ENCODE measurements at regions not wholly inside any gene's neighbourhood (a gene's known extent, or its start where the extent isn't known, plus 50 kb on each side); places are given as distances from the start of the nearest gene placed in this dataset.

DNA sequence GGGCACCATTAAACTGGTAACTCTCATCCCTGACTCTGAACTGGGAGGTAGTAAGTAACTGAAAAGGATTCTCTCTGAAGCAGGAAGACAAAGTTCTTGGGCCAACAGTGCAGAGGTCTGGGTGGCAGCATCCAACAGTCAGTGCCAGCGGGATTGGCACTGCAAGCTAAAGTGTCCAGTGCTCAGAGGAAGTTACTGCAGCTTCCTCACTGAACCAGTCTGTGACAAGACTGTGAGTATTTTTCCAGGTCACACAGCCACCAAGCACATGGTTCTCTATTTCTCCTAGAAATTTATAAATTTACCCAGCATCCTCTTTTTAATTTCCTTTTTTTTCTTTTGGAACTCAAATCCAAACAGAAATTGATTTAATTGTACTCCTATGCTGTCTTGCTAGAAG, 81.6 kb upstream of the FAR2 start:
- no peak for DNase-seq

DNA sequence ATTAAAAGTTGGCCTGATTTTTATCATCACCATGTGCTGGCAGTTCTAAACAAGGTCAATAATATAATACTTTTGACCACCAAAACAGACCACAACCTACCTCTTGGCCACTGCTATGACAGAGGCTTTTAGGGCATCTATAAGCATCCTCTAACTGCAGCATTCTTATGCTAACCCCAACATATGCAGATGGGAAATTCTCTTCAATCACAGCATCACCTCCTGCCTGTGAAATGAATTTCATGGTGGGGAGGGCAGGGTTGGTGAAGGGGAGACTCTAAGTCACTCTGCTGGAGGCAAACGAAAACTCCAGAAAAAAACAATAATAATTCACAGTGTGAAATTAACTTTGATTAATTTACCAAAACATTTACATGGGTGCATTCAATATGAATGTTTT, 78.8 kb upstream of the FAR2 start:
- no peak for DNase-seq

DNA sequence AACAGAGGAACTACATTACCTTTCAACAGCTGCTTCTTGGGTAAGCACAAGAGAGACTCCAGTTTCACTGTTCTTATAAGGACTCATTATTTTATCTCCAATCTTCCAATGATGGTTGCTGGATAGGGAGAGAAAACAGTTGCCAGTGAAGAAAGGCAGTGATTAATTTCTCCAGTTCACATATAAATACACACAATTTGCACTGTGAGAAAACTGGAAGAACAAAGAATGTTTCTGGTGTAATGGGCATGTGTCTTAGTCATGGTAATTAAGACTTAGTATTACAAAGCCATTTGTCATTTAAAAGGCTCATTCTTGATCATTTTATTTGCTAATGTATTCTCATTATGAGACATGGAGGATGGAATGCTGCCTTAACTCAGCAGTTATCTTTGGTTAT, 78.0 kb upstream of the FAR2 start:
- DNase-seq, result no peak

DNA sequence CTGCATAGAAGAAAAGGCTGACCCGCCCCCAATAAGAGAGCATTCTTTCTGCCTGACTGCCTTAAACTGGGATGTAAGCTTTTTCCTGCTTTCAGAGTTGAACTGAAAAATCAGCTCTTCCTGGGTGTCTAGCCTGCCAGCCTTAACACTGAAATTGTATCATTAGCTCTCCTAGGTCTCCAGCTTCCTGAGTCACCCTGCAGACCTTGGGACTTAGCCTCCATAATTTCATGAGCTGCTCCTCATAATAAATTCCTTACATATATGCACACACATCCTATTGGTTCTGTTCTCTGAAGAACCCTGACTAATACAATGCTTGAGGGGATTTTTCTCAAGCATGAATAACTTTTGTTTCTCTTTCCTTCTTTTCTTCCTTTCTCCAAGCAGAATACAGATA, 76.4 kb upstream of the FAR2 start:
- no peak for DNase-seq

DNA sequence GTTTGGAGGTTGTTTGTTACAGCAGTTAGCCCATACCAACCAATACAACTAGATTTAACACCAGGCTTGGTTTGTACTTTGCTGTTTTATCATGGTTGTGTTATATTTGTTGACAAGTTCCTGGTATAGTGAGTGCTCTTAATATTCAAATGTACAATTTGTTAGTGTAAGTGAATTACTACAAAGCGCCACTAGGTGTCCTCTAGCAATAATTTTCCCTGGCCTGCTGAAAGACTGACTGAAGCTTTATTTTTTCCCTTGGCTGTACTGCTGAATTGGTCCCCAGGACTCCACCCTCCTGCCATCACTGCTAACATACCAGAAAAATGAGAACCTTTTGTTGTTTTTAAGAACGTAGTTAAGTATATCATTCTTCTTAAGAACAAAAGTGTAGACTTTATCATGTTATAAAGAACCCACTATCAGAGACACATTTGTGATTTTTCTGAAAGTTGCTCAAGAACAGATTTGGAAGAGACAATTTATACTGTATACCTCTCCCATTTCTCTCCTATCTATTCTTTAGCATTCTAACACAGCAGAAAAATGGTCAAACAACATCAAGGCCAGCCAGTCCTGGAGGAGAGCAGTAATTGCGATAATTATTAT, 75.3 kb upstream of the FAR2 start:
- no peak for DNase-seq

DNA sequence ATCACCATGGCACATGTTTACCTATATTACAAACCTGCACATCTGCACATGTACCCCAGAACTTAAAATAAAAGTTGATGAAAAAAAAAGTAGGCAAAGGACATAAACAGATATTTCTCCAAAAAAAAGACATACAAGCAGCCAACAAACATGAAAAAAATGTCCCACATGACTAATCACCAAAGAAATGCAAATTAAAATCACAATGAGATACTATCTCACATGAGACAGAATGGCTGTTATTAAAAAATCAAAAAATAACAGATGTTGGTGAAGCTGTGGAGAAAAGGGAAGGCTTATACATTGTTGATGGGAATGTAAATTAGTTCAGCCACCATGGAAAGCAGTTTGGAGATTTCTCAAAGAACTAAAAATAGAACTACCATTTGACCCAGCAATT, 68.0 kb upstream of the FAR2 start:
- no peak for DNase-seq

DNA sequence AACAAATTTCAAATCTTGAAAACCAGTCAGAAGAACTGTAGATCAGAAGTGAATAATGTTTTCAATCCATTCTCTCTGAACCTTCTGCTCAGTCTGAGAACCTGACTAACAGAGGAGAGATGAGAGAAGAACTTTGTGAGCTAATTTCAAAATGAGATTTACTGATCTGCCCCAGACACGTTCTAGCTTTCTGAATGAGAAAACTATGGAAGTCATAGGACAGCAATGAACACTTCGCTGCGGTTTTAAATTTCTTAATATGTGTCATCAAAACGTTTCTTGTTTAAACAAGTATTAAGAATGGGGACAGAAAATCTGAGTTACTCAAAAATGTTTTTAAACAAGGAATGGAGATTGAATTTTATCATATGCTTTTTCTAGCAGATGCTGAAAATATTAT, 66.6 kb upstream of the FAR2 start:
- DNase-seq, result no peak

DNA sequence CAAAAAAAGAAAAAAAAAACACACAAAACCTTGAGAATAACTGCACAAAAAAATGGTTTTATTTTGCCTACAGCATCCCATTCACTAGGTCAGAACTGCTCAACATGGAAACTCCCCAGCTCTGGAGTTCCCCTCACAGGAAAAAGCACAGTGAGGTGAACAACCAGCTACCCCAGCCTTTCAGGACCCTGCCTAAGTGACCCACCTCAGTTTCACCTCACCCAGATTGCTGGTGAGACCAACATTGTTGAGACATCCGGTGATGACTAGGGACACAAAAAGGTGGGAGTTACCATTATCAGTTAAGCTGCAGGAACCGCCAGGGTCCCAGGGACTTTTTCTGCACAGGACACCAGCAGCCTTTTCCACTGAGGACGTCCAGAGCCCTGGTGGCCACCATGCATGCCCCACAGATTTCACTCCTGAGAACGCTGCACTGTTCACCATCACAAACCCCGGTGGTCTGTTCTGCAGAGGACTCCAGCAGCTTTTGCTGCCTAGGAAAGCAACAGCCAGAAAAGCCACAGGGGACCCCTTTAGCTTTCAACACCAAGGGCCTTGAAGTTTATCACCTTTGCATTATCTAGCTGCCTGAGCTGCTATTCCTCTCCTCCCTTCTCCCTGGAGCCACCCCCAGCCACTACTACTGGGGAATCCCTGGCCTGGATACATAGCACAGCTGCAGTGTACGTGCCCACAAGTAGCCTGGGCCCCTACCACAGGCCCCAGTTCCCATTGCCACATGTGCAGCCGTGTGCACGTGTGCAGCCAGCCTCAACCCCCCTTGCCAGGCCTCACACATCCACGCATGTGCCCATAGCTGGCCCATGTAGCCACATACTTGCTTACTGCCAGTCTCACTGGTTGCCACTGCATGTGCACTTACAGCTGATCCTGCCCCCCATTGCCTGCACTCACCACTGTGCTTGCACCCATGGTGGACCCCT, 62.5 kb upstream of the FAR2 start:
- DNase-seq, result no peak

DNA sequence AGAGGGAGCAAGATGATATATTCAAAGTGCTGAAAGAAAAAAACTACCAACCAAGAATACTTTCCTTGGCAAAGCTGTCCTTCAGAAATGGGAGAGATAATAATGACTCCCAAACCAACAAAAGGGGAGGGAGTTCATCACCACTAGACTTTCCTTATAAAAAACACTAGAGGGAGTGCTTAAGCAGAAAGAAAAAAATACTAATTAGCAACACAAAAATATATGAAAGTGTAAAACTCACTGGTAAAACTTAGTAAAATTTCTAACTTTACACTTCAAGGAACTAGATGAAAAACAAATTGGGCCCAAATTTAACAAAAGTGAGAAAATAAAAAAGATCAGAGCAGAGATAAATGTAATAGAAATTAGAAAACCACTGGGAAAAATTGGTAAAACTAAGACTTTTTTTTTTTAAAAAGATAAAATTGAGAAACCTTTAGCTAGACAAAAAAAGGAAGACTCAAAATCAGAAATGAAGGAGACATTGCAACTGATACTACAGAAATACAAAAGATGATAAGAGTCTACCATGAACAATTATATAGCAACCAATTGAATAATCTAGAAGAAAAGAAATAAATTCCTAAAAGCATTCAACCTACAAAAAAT, 60.4 kb upstream of the FAR2 start:
- DNase-seq, result no peak

Measured in DMS 273 treated with DMSO at 0.1 percent for 48 hours (cell line).